Activated T-cell treated with anti-CD3 and anti-CD28 coated beads, Interleukin-2, amount 50 U/mL, for 24 hours (primary cell): ENCODE measurements at regions not wholly inside any gene's neighbourhood (a gene's known extent, or its start where the extent isn't known, plus 50 kb on each side); places are given as distances from the start of the nearest gene placed in this dataset.
A peak's percentile ranks its signal among the peaks of the same experiment; 100 is the strongest.
"Not testable (repeated sequence)": the region's sequence is repeated elsewhere in the genome, so short reads cannot be mapped to it uniquely, and the experiment has no call there.

Experiments
- DNase-seq: peaks from one replicate; pipeline ENCODE4 v3.0.0-alpha.2; 2020
- H3K27ac Mint-ChIP-seq: 2 replicates; pipeline ENCODE4 v1.8.0; 2020; ENCODE audit warnings: mild to moderate bottlenecking, mixed read lengths
- H3K27me3 Mint-ChIP-seq: 2 replicates; pipeline ENCODE4 v1.8.0; 2020; ENCODE audit warnings: mixed read lengths
- H3K36me3 Mint-ChIP-seq: 2 replicates; pipeline ENCODE4 v1.8.0; 2020; ENCODE audit warnings: low read depth, mixed read lengths
- H3K4me1 Mint-ChIP-seq: 2 replicates; pipeline ENCODE4 v1.8.0; 2020; ENCODE audit warnings: low read depth, mixed read lengths
- H3K4me3 Mint-ChIP-seq: 2 replicates; pipeline ENCODE4 v1.8.0; 2020; ENCODE audit warnings: mild to moderate bottlenecking, moderate library complexity, mixed read lengths
- H3K9me3 Mint-ChIP-seq: 2 replicates; pipeline ENCODE4 v1.8.0; 2020; ENCODE audit warnings: mixed read lengths

GRCh38 chr11:122413677-122414076 is 241.8 kb upstream of the UBASH3B start:
- no peaks in the 10 kb centered on the region for H3K36me3 Mint-ChIP-seq
- DNase-seq = no peak
- H3K4me1 Mint-ChIP-seq = no peaks in the 10 kb centered on the region
- peaks cover 16% of the 10 kb centered on the region for H3K9me3 Mint-ChIP-seq
- no peak overlapping the region for H3K27ac Mint-ChIP-seq
- H3K4me3 Mint-ChIP-seq = no peak overlapping the region
- H3K27me3 Mint-ChIP-seq = peaks cover 6% of the 10 kb centered on the region

- H3K4me3 Mint-ChIP-seq = no peak overlapping the region
Measured at GRCh38 chr11:122412581-122412980, 242.9 kb upstream of the UBASH3B start.

GRCh38 chr11:122406466-122406865 is 249.1 kb upstream of the UBASH3B start:
- no peak overlapping the region for H3K27ac Mint-ChIP-seq
- no peak for DNase-seq
- no peaks in the 10 kb centered on the region for H3K9me3 Mint-ChIP-seq
- no peaks in the 10 kb centered on the region for H3K4me1 Mint-ChIP-seq
- no peaks in the 10 kb centered on the region for H3K36me3 Mint-ChIP-seq
- peaks cover 11% of the 10 kb centered on the region for H3K27me3 Mint-ChIP-seq
- no peak overlapping the region for H3K4me3 Mint-ChIP-seq

More at GRCh38 chr11:122412581-122412980, 242.9 kb upstream of the UBASH3B start:
- Mint-ChIP-seq H3K9me3 (peaks cover 13% of the 10 kb centered on the region), H3K36me3 (no peaks in the 10 kb centered on the region), H3K4me1 (no peaks in the 10 kb centered on the region), H3K27ac (no peak overlapping the region), H3K27me3 (peaks cover 5% of the 10 kb centered on the region)
- DNase-seq = no peak

GRCh38 chr11:122405547-122406341 is 249.8 kb upstream of the UBASH3B start:
- Mint-ChIP-seq H3K9me3 (no peaks in the 10 kb centered on the region), H3K36me3 (no peaks in the 10 kb centered on the region), H3K4me1 (no peaks in the 10 kb centered on the region), H3K4me3 (no peak overlapping the region), H3K27ac (no peak overlapping the region), H3K27me3 (peaks cover 11% of the 10 kb centered on the region)
- no peak for DNase-seq

GRCh38 chr11:122404571-122404970 is 251.0 kb upstream of the UBASH3B start:
- H3K4me3 Mint-ChIP-seq = no peak overlapping the region
- H3K36me3 Mint-ChIP-seq = no peaks in the 10 kb centered on the region
- no peaks in the 10 kb centered on the region for H3K4me1 Mint-ChIP-seq

GRCh38 chr11:122401581-122401980 is 253.9 kb upstream of the UBASH3B start:
- not testable (repeated sequence) for H3K27me3 Mint-ChIP-seq, DNase-seq, H3K27ac Mint-ChIP-seq, H3K9me3 Mint-ChIP-seq, H3K36me3 Mint-ChIP-seq, H3K4me3 Mint-ChIP-seq
- peaks cover 11% of the 10 kb centered on the region for H3K4me1 Mint-ChIP-seq

More at GRCh38 chr11:122404571-122404970, 251.0 kb upstream of the UBASH3B start:
- no peak overlapping the region for H3K27ac Mint-ChIP-seq
- no peaks in the 10 kb centered on the region for H3K9me3 Mint-ChIP-seq
- DNase-seq = no peak
- peaks cover 11% of the 10 kb centered on the region for H3K27me3 Mint-ChIP-seq

- no peaks in the 10 kb centered on the region for H3K9me3 Mint-ChIP-seq
- H3K4me3 Mint-ChIP-seq = no peak overlapping the region
- no peak overlapping the region for H3K27ac Mint-ChIP-seq
- peaks cover 11% of the 10 kb centered on the region for H3K4me1 Mint-ChIP-seq
- DNase-seq = no peak
- no peaks in the 10 kb centered on the region for H3K36me3 Mint-ChIP-seq
- H3K27me3 Mint-ChIP-seq = no peaks in the 10 kb centered on the region
Measured at GRCh38 chr11:122399375-122399774, 256.1 kb upstream of the UBASH3B start.

GRCh38 chr11:122398851-122399250 is 256.7 kb upstream of the UBASH3B start:
- Mint-ChIP-seq H3K27ac (no peak overlapping the region), H3K4me1 (peaks cover 11% of the 10 kb centered on the region), H3K4me3 (no peak overlapping the region), H3K27me3 (no peaks in the 10 kb centered on the region), H3K36me3 (no peaks in the 10 kb centered on the region), H3K9me3 (no peaks in the 10 kb centered on the region)
- no peak for DNase-seq

GRCh38 chr11:122398167-122398566 is 257.4 kb upstream of the UBASH3B start:
- no peaks in the 10 kb centered on the region for H3K27me3 Mint-ChIP-seq
- no peaks in the 10 kb centered on the region for H3K36me3 Mint-ChIP-seq
- no peaks in the 10 kb centered on the region for H3K9me3 Mint-ChIP-seq
- H3K4me3 Mint-ChIP-seq = no peak overlapping the region
- H3K27ac Mint-ChIP-seq = peak overlapping the region; percentile 53
- no peak for DNase-seq
- peaks cover 11% of the 10 kb centered on the region for H3K4me1 Mint-ChIP-seq

- H3K4me3 Mint-ChIP-seq = no peak overlapping the region
- no peaks in the 10 kb centered on the region for H3K9me3 Mint-ChIP-seq
- peaks cover 11% of the 10 kb centered on the region for H3K4me1 Mint-ChIP-seq
- no peak overlapping the region for H3K27ac Mint-ChIP-seq
- no peak for DNase-seq
- no peaks in the 10 kb centered on the region for H3K27me3 Mint-ChIP-seq
- H3K36me3 Mint-ChIP-seq = no peaks in the 10 kb centered on the region
Measured at GRCh38 chr11:122395282-122395681, 260.2 kb upstream of the UBASH3B start.

- H3K4me3 Mint-ChIP-seq = no peak overlapping the region
- no peak overlapping the region for H3K27ac Mint-ChIP-seq
- DNase-seq = no peak
- no peaks in the 10 kb centered on the region for H3K27me3 Mint-ChIP-seq
- peaks cover 10% of the 10 kb centered on the region for H3K4me1 Mint-ChIP-seq
- H3K36me3 Mint-ChIP-seq = no peaks in the 10 kb centered on the region
- no peaks in the 10 kb centered on the region for H3K9me3 Mint-ChIP-seq
Measured at GRCh38 chr11:122394313-122394712, 261.2 kb upstream of the UBASH3B start.

GRCh38 chr11:122393209-122393860 is 262.2 kb upstream of the UBASH3B start:
- H3K9me3 Mint-ChIP-seq = no peaks in the 10 kb centered on the region
- no peak overlapping the region for H3K4me3 Mint-ChIP-seq
- no peaks in the 10 kb centered on the region for H3K36me3 Mint-ChIP-seq
- no peak for DNase-seq
- no peaks in the 10 kb centered on the region for H3K27me3 Mint-ChIP-seq
- peaks cover 4% of the 10 kb centered on the region for H3K4me1 Mint-ChIP-seq
- H3K27ac Mint-ChIP-seq = no peak overlapping the region

- no peak overlapping the region for H3K4me3 Mint-ChIP-seq
- no peak for DNase-seq
- H3K9me3 Mint-ChIP-seq = no peaks in the 10 kb centered on the region
- H3K27me3 Mint-ChIP-seq = no peaks in the 10 kb centered on the region
- no peaks in the 10 kb centered on the region for H3K4me1 Mint-ChIP-seq
- H3K27ac Mint-ChIP-seq = no peak overlapping the region
- H3K36me3 Mint-ChIP-seq = no peaks in the 10 kb centered on the region
Measured at GRCh38 chr11:122392508-122392907, 263.0 kb upstream of the UBASH3B start.

GRCh38 chr11:122391049-122391448 is 264.5 kb upstream of the UBASH3B start:
- Mint-ChIP-seq H3K4me3 (no peak overlapping the region), H3K27me3 (no peaks in the 10 kb centered on the region), H3K27ac (no peak overlapping the region), H3K9me3 (no peaks in the 10 kb centered on the region), H3K36me3 (no peaks in the 10 kb centered on the region), H3K4me1 (no peaks in the 10 kb centered on the region)
- DNase-seq = no peak

- Mint-ChIP-seq H3K4me1 (no peaks in the 10 kb centered on the region), H3K27me3 (no peaks in the 10 kb centered on the region), H3K9me3 (peaks cover 11% of the 10 kb centered on the region), H3K36me3 (no peaks in the 10 kb centered on the region), H3K27ac (no peak overlapping the region), H3K4me3 (no peak overlapping the region)
- DNase-seq = no peak
Measured at GRCh38 chr11:122383186-122383585, 267.2 kb upstream of the BLID start.
